ENCODE measurements at regions not wholly inside any gene's neighbourhood (a gene's known extent, or its start where the extent isn't known, plus 50 kb on each side); places are given as distances from the start of the nearest gene placed in this dataset.

- Histone ChIP-seq H3K9me3 (ENCODE audit: insufficient read depth, low read length) (no peaks in the 10 kb centered on the region), H2AFZ (ENCODE audit: low read depth, low read length) (no peak overlapping the region), H3K4me3 (ENCODE audit: low read length) (no peak overlapping the region), H3K79me2 (ENCODE audit: low read length) (no peaks in the 10 kb centered on the region), H3K36me3 (replicated peaks; ENCODE audit: low read depth, low read length) (no peaks in the 10 kb centered on the region), H3K4me1 (ENCODE audit: low read length) (no peaks in the 10 kb centered on the region), H3K4me2 (ENCODE audit: low read length) (no peak overlapping the region), H3K27ac (ENCODE audit: low read length) (no peak overlapping the region), H3K27me3 (ENCODE audit: low read depth, low read length) (no peaks in the 10 kb centered on the region), H4K20me1 (ENCODE audit: insufficient read depth, low read length) (no peaks in the 10 kb centered on the region), H3K9ac (ENCODE audit: low read length) (no peak overlapping the region)
- no peak for TF ChIP-seq EZH2phosphoT487 (IDR thresholded peaks at IDR 0.05; ENCODE audit: low read depth)
- TF ChIP-seq CTCF (IDR thresholded peaks at IDR 0.05; ENCODE audit: low read depth, low read length), result no peak
Observed at GRCh38 chr7:25845464-25845863, 306.5 kb upstream of the NFE2L3 start.

- H3K4me2 ChIP-seq (ENCODE audit: low read length), result no peak overlapping the region
- no peaks in the 10 kb centered on the region for H3K79me2 ChIP-seq (ENCODE audit: low read length)
- H2AFZ ChIP-seq (ENCODE audit: low read depth, low read length), result no peak overlapping the region
- TF ChIP-seq CTCF (IDR thresholded peaks at IDR 0.05; ENCODE audit: low read depth, low read length) (no peak), EZH2phosphoT487 (IDR thresholded peaks at IDR 0.05; ENCODE audit: low read depth) (no peak)
- H3K27ac ChIP-seq (ENCODE audit: low read length), result no peak overlapping the region
- no peaks in the 10 kb centered on the region for H3K9me3 ChIP-seq (ENCODE audit: insufficient read depth, low read length)
- H3K9ac ChIP-seq (ENCODE audit: low read length), result no peak overlapping the region
- H3K4me1 ChIP-seq (ENCODE audit: low read length), result no peaks in the 10 kb centered on the region
- H3K36me3 ChIP-seq (replicated peaks; ENCODE audit: low read depth, low read length), result no peaks in the 10 kb centered on the region
- no peak overlapping the region for H3K4me3 ChIP-seq (ENCODE audit: low read length)
- H3K27me3 ChIP-seq (ENCODE audit: low read depth, low read length), result no peaks in the 10 kb centered on the region
- H4K20me1 ChIP-seq (ENCODE audit: insufficient read depth, low read length), result no peaks in the 10 kb centered on the region
Observed at GRCh38 chr7:25846722-25847121, 305.3 kb upstream of the NFE2L3 start.

GRCh38 chr7:25847336-25848070, 304.5 kb upstream of the NFE2L3 start:
- no peak overlapping the region for H3K4me2 ChIP-seq (ENCODE audit: low read length)
- H3K4me1 ChIP-seq (ENCODE audit: low read length), result no peaks in the 10 kb centered on the region
- no peaks in the 10 kb centered on the region for H3K9me3 ChIP-seq (ENCODE audit: insufficient read depth, low read length)
- TF ChIP-seq CTCF (IDR thresholded peaks at IDR 0.05; ENCODE audit: low read depth, low read length) (no peak), EZH2phosphoT487 (IDR thresholded peaks at IDR 0.05; ENCODE audit: low read depth) (no peak)
- no peaks in the 10 kb centered on the region for H3K36me3 ChIP-seq (replicated peaks; ENCODE audit: low read depth, low read length)
- H4K20me1 ChIP-seq (ENCODE audit: insufficient read depth, low read length), result no peaks in the 10 kb centered on the region
- no peak overlapping the region for H2AFZ ChIP-seq (ENCODE audit: low read depth, low read length)
- no peak overlapping the region for H3K27ac ChIP-seq (ENCODE audit: low read length)
- no peaks in the 10 kb centered on the region for H3K79me2 ChIP-seq (ENCODE audit: low read length)
- H3K4me3 ChIP-seq (ENCODE audit: low read length), result no peak overlapping the region
- H3K27me3 ChIP-seq (ENCODE audit: low read depth, low read length), result no peaks in the 10 kb centered on the region
- no peak overlapping the region for H3K9ac ChIP-seq (ENCODE audit: low read length)

- Histone ChIP-seq H3K27me3 (ENCODE audit: low read depth, low read length) (peaks cover 15% of the 10 kb centered on the region), H2AFZ (ENCODE audit: low read depth, low read length) (no peak overlapping the region), H3K9ac (ENCODE audit: low read length) (no peak overlapping the region), H4K20me1 (ENCODE audit: insufficient read depth, low read length) (no peaks in the 10 kb centered on the region), H3K4me2 (ENCODE audit: low read length) (no peak overlapping the region), H3K9me3 (ENCODE audit: insufficient read depth, low read length) (no peaks in the 10 kb centered on the region), H3K79me2 (ENCODE audit: low read length) (no peaks in the 10 kb centered on the region), H3K36me3 (replicated peaks; ENCODE audit: low read depth, low read length) (no peaks in the 10 kb centered on the region), H3K4me3 (ENCODE audit: low read length) (no peak overlapping the region), H3K4me1 (ENCODE audit: low read length) (no peaks in the 10 kb centered on the region), H3K27ac (ENCODE audit: low read length) (no peak overlapping the region)
- TF ChIP-seq CTCF (IDR thresholded peaks at IDR 0.05; ENCODE audit: low read depth, low read length) (no peak), EZH2phosphoT487 (IDR thresholded peaks at IDR 0.05; ENCODE audit: low read depth) (no peak)
Observed at GRCh38 chr7:25849500-25850184, 302.4 kb upstream of the NFE2L3 start.

Data from OCI-LY3 (cell line).